GM12892 (cell line): ENCODE measurements at regions not wholly inside any gene's neighbourhood (a gene's known extent, or its start where the extent isn't known, plus 50 kb on each side); places are given as distances from the start of the nearest gene placed in this dataset.

Source experiments
- DNase-seq: peaks from one replicate; pipeline ENCODE4 v3.0.0; 2011; ENCODE audit not compliant: insufficient read length
- FAIRE-seq: peaks from 2 replicates; lab custom pipeline; 2011; peaks lifted over from hg19 to GRCh38; lab: Jason Lieb, UNC
- POLR2A ChIP-seq: IDR thresholded peaks from 2 replicates; pipeline ENCODE4 v1.6.1; 2011; ENCODE audit warnings: low read depth, low read length, control low read depth
- POLR2AphosphoS5 ChIP-seq: IDR thresholded peaks from 2 replicates; pipeline ENCODE4 v1.6.1; 2011; ENCODE audit warnings: low read depth, low read length, control low read depth
- TAF1 ChIP-seq: IDR thresholded peaks from 2 replicates; pipeline ENCODE4 v1.6.1; 2011; ENCODE audit warnings: low read depth, mild to moderate bottlenecking, control low read depth, low read length, borderline replicate concordance

- no peak for FAIRE-seq
- DNase-seq: no peak
- TF ChIP-seq POLR2A: no peak
- TF ChIP-seq POLR2AphosphoS5: no peak
- TF ChIP-seq TAF1: no peak
Measured at GRCh38 chr2:18750672-18751554, 161.5 kb upstream of the NT5C1B start.

- no peak for DNase-seq
- no peak for FAIRE-seq
- no peak for TF ChIP-seq TAF1
- TF ChIP-seq POLR2A: no peak
- no peak for TF ChIP-seq POLR2AphosphoS5
Measured at GRCh38 chr2:18749912-18750526, 160.7 kb upstream of the NT5C1B start.

- DNase-seq (no peak), FAIRE-seq (no peak)
- no peak for TF ChIP-seq TAF1
- TF ChIP-seq POLR2A: no peak
- no peak for TF ChIP-seq POLR2AphosphoS5
Measured at GRCh38 chr2:18745431-18746272, 156.3 kb upstream of the NT5C1B start.

GRCh38 chr2:18741895-18742732, 152.7 kb upstream of the NT5C1B start:
- TF ChIP-seq TAF1: no peak
- TF ChIP-seq POLR2A: no peak
- TF ChIP-seq POLR2AphosphoS5: no peak
- DNase-seq (no peak), FAIRE-seq (no peak)

GRCh38 chr2:18741191-18741590, 151.8 kb upstream of the NT5C1B start:
- FAIRE-seq (no peak), DNase-seq (no peak)
- TF ChIP-seq TAF1: no peak
- TF ChIP-seq POLR2AphosphoS5: no peak
- TF ChIP-seq POLR2A: no peak

GRCh38 chr2:18740474-18740881, 151.1 kb upstream of the NT5C1B start:
- no peak for DNase-seq
- TF ChIP-seq POLR2AphosphoS5 (no peak), TAF1 (no peak), POLR2A (no peak)
- FAIRE-seq: no peak

GRCh38 chr2:18731666-18732065, 142.3 kb upstream of the NT5C1B start:
- no peak for TF ChIP-seq POLR2AphosphoS5
- no peak for TF ChIP-seq TAF1
- no peak for TF ChIP-seq POLR2A
- no peak for FAIRE-seq
- DNase-seq: no peak

- TF ChIP-seq POLR2AphosphoS5 (no peak), TAF1 (no peak), POLR2A (no peak)
- DNase-seq (no peak), FAIRE-seq (no peak)
Measured at GRCh38 chr2:18724371-18725145, 135.2 kb upstream of the NT5C1B start.

- no peak for DNase-seq
- TF ChIP-seq POLR2AphosphoS5 (no peak), POLR2A (no peak), TAF1 (no peak)
Measured at GRCh38 chr2:18723219-18723618, 133.8 kb upstream of the NT5C1B start.

GRCh38 chr2:18722101-18722500, 132.7 kb upstream of the NT5C1B start:
- TF ChIP-seq TAF1: no peak
- FAIRE-seq (no peak), DNase-seq (no peak)

More at GRCh38 chr2:18723219-18723618, 133.8 kb upstream of the NT5C1B start:
- no peak for FAIRE-seq
